OCI-LY1 (cell line): ENCODE measurements at regions not wholly inside any gene's neighbourhood (a gene's known extent, or its start where the extent isn't known, plus 50 kb on each side); places are given as distances from the start of the nearest gene placed in this dataset.

Experiments used
- H2AFZ ChIP-seq: fragments of 200-600 bp; sonication (generic), shearing (Covaris generic); 2 replicates; pipeline ENCODE4 v1.6.0; 2014; ENCODE audit warnings: antibody characterized with exemption, mild to moderate bottlenecking, low read length
- H3F3A ChIP-seq: fragments of 200-600 bp; sonication (generic), shearing (Covaris generic); 2 replicates; pipeline ENCODE4 v1.6.0; 2014; ENCODE audit warnings: mild to moderate bottlenecking, antibody characterized with exemption, low read length, moderate library complexity; ENCODE audit not compliant: insufficient read depth
- H3K27ac ChIP-seq: fragments of 200-600 bp; sonication (generic); 2 replicates; pipeline ENCODE4 v1.5.1; 2014; ENCODE audit warnings: low read length, mixed run types, mild to moderate bottlenecking, low read depth; ENCODE audit not compliant: poor library complexity, severe bottlenecking
- H3K27me3 ChIP-seq: fragments of 200-600 bp; sonication (generic); 2 replicates; pipeline ENCODE4 v1.6.0; 2014; ENCODE audit warnings: antibody characterized with exemption, mild to moderate bottlenecking, low read length, moderate library complexity; ENCODE audit not compliant: insufficient read depth
- H3K36me3 ChIP-seq: fragments of 200-600 bp; sonication (generic); 2 replicates; pipeline ENCODE4 v1.6.1; 2014; ENCODE audit warnings: mild to moderate bottlenecking, antibody characterized with exemption, low read length, moderate library complexity, mixed read lengths; ENCODE audit not compliant: insufficient read depth
- H3K4me1 ChIP-seq: fragments of 200-600 bp; sonication (generic); 2 replicates; pipeline ENCODE4 v1.5.1; 2014; ENCODE audit warnings: mild to moderate bottlenecking, low read length, moderate library complexity; ENCODE audit not compliant: insufficient read depth, severe bottlenecking
- H3K4me2 ChIP-seq: fragments of 200-600 bp; sonication (generic), shearing (Covaris generic); 2 replicates; pipeline ENCODE4 v1.6.1; 2014; ENCODE audit warnings: low read length
- H3K4me3 ChIP-seq: fragments of 200-600 bp; sonication (generic); 2 replicates; pipeline ENCODE4 v1.5.1; 2014; ENCODE audit warnings: low read length, low read depth, mild to moderate bottlenecking, mixed read lengths; ENCODE audit not compliant: poor library complexity, severe bottlenecking
- H3K79me2 ChIP-seq: fragments of 200-600 bp; shearing (Covaris generic); 2 replicates; pipeline ENCODE4 v1.6.1; 2016; ENCODE audit warnings: mixed run types, low read length, mixed read lengths; ENCODE audit not compliant: insufficient read depth
- H3K9ac ChIP-seq: fragments of 200-600 bp; sonication (generic), shearing (Covaris generic); 2 replicates; pipeline ENCODE4 v1.6.1; 2014; ENCODE audit warnings: mild to moderate bottlenecking, low read length, mixed read lengths
- H3K9me2 ChIP-seq: fragments of 200-600 bp; sonication (generic), shearing (Covaris generic); 2 replicates; pipeline ENCODE4 v1.6.1; 2014; ENCODE audit warnings: low read depth, mild to moderate bottlenecking, low read length, mixed read lengths
- H3K9me3 ChIP-seq: fragments of 200-600 bp; shearing (Covaris generic); 2 replicates; pipeline ENCODE4 v1.6.1; 2014; ENCODE audit warnings: low read length, mixed read lengths
- H4K20me1 ChIP-seq: fragments of 200-600 bp; sonication (generic), shearing (Covaris generic); 2 replicates; pipeline ENCODE4 v1.6.0; 2016; ENCODE audit warnings: mild to moderate bottlenecking, low read length; ENCODE audit not compliant: insufficient read depth
- EZH2 ChIP-seq: fragments of 200-600 bp; sonication (generic), shearing (Covaris generic); IDR thresholded peaks from 2 replicates; pipeline ENCODE4 v1.8.0; 2017; ENCODE audit warnings: borderline replicate concordance, mixed run types, mild to moderate bottlenecking, antibody characterized with exemption, low read length, moderate library complexity, mixed read lengths
- TF ChIP-seq, protein P1 (sequence below): fragments of 200-600 bp; sonication (generic), shearing (Covaris generic); IDR thresholded peaks from 2 replicates; pipeline ENCODE4 v1.5.1; 2017; ENCODE audit warnings: mild to moderate bottlenecking, antibody characterized with exemption, low read length, moderate library complexity, mixed read lengths

DNA sequence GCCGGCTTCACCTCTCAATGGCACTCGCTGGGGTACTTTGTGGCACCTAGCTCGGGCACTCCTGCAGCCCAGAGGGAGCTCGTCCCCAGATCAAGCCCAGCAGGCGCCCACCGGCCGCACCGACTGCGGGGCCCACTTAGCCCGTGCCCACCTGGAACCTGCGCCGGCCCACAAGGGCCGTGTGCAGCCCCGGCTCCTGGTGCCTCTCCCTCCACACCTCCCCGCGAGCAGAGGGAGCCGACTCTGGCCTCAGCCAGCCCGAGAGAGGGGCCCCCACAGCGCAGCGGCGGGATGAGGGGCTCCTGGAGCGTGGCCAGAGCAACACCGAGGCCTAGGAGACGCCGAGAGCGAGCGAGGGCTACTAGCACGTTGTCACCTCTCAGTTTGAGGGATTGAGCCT is 82.1 kb upstream of the SHISA3 start:
- Histone ChIP-seq H3K4me2 (no peak overlapping the region), H4K20me1 (no peaks in the 10 kb centered on the region), H3K9me3 (no peaks in the 10 kb centered on the region), H3K27me3 (no peaks in the 10 kb centered on the region), H3K27ac (no peak overlapping the region), H3K9ac (no peak overlapping the region), H3K36me3 (no peaks in the 10 kb centered on the region), H2AFZ (no peak overlapping the region), H3F3A (no peaks in the 10 kb centered on the region), H3K9me2 (no peaks in the 10 kb centered on the region), H3K4me3 (no peak overlapping the region), H3K4me1 (no peaks in the 10 kb centered on the region), H3K79me2 (no peaks in the 10 kb centered on the region)
- TF ChIP-seq, protein P1, sequence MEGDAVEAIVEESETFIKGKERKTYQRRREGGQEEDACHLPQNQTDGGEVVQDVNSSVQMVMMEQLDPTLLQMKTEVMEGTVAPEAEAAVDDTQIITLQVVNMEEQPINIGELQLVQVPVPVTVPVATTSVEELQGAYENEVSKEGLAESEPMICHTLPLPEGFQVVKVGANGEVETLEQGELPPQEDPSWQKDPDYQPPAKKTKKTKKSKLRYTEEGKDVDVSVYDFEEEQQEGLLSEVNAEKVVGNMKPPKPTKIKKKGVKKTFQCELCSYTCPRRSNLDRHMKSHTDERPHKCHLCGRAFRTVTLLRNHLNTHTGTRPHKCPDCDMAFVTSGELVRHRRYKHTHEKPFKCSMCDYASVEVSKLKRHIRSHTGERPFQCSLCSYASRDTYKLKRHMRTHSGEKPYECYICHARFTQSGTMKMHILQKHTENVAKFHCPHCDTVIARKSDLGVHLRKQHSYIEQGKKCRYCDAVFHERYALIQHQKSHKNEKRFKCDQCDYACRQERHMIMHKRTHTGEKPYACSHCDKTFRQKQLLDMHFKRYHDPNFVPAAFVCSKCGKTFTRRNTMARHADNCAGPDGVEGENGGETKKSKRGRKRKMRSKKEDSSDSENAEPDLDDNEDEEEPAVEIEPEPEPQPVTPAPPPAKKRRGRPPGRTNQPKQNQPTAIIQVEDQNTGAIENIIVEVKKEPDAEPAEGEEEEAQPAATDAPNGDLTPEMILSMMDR = no peak
- TF ChIP-seq EZH2 = no peak

DNA sequence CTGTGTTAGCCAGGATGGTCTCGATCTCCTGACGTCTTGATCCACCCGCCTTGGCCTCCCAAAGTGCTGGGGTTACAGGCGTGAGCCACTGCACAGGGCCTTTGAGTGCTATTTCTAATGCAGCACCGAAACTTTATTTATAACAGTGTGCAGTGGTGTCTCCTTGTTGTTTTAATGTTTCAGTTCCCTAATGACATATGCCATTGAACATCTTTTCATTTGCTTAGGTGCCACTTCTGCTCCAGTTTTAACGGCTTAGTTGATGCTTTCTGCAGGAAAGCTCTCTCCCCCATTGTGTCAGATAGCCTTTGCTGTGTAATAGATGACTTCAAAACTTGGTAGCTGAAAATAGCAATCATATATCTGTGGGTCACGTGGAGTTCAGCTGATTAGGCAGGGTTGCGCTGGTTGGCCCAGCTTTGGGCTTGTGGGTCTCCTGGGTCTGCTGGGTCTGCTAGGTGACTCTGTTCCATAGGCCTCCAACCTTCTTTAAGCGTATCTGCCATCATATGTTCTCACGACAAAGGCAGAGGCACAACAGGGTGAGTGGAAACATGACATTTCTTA is 76.4 kb upstream of the SHISA3 start:
- H3K36me3 ChIP-seq = no peaks in the 10 kb centered on the region
- H3K4me2 ChIP-seq = no peak overlapping the region
- H3K4me3 ChIP-seq = no peak overlapping the region
- H3K9ac ChIP-seq = no peak overlapping the region
- no peaks in the 10 kb centered on the region; the same call in 1 of the 2 replicates for H3K27me3 ChIP-seq
- no peaks in the 10 kb centered on the region for H3F3A ChIP-seq
- H2AFZ ChIP-seq = no peak overlapping the region
- TF ChIP-seq, protein P1 = no peak
- TF ChIP-seq EZH2 = no peak
- H3K79me2 ChIP-seq = no peaks in the 10 kb centered on the region
- no peaks in the 10 kb centered on the region for H3K9me3 ChIP-seq
- H3K27ac ChIP-seq = no peak overlapping the region
- no peaks in the 10 kb centered on the region for H3K9me2 ChIP-seq
- H3K4me1 ChIP-seq = no peaks in the 10 kb centered on the region
- H4K20me1 ChIP-seq = no peaks in the 10 kb centered on the region

DNA sequence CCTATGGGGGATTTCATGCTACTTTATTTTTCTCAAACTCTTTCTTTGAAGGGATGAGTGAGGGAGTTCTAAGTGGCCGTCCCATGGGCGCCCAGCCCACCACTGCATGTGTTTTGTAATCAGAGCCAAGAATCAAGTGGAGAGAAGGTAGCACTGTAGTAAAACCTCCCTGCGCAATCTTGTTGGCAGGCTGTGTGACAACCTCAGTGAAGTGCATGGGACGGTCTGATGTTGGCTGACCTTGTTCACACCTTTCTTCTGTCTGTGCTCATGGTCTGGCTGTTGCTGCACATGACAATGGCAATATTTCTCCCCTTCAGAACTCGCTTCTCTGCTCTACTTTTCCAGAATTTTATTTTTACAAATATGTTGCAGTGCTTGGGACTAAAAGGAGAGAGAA is 71.2 kb upstream of the SHISA3 start:
- H3K4me1 ChIP-seq = no peaks in the 10 kb centered on the region
- no peaks in the 10 kb centered on the region for H3K79me2 ChIP-seq
- no peak overlapping the region for H3K27ac ChIP-seq
- no peak overlapping the region for H2AFZ ChIP-seq
- no peaks in the 10 kb centered on the region for H3K9me2 ChIP-seq
- H3F3A ChIP-seq = no peaks in the 10 kb centered on the region
- H3K9me3 ChIP-seq = no peaks in the 10 kb centered on the region
- H3K27me3 ChIP-seq = no peaks in the 10 kb centered on the region; the same call in 1 of the 2 replicates
- no peak overlapping the region for H3K4me2 ChIP-seq
- TF ChIP-seq EZH2 = no peak
- TF ChIP-seq, protein P1 = no peak
- H3K9ac ChIP-seq = no peak overlapping the region
- no peaks in the 10 kb centered on the region for H4K20me1 ChIP-seq
- H3K36me3 ChIP-seq = no peaks in the 10 kb centered on the region
- no peak overlapping the region for H3K4me3 ChIP-seq
